ENCODE measurements at regions not wholly inside any gene's neighbourhood (a gene's known extent, or its start where the extent isn't known, plus 50 kb on each side); places are given as distances from the start of the nearest gene placed in this dataset.

GRCh38 chr1:214831956-214832355 lies 229.0 kb downstream of the CENPF start:
- Mint-ChIP-seq H3K36me3 (peaks cover 12% of the 10 kb centered on the region), H3K9me3 (peaks cover 27% of the 10 kb centered on the region), H3K4me3 (no peak overlapping the region), H3K27ac (no peak overlapping the region), H3K27me3 (ENCODE audit: low read depth) (no peaks in the 10 kb centered on the region), H3K4me1 (peaks cover 9% of the 10 kb centered on the region; the same call in 1 of the 2 replicates)
- DNase-seq (ENCODE audit: low spot score) (no peak), ATAC-seq (no peak)
- ChIA-PET POLR2A (no interaction called here), CTCF (no interaction called here)
- TF ChIP-seq TEAD1 (CRISPR knock-in tag; IDR thresholded peaks at IDR 0.05) (no peak), KAT7 (CRISPR knock-in tag; IDR thresholded peaks at IDR 0.05; ENCODE audit: borderline replicate concordance) (no peak), E2F1 (CRISPR knock-in tag; IDR thresholded peaks at IDR 0.05) (no peak), E2F5 (CRISPR knock-in tag; IDR thresholded peaks at IDR 0.05) (no peak), FOXP1 (CRISPR knock-in tag; IDR thresholded peaks at IDR 0.05; ENCODE audit: borderline replicate concordance) (no peak), ATF6 (CRISPR knock-in tag; IDR thresholded peaks at IDR 0.05) (no peak), EMX1 (CRISPR knock-in tag; IDR thresholded peaks at IDR 0.05) (no peak), ZNF219 (CRISPR knock-in tag; IDR thresholded peaks at IDR 0.05; ENCODE audit: borderline replicate concordance) (no peak), OVOL2 (CRISPR knock-in tag; IDR thresholded peaks at IDR 0.05; ENCODE audit: borderline replicate concordance) (no peak), USF2 (CRISPR knock-in tag; IDR thresholded peaks at IDR 0.05) (no peak), PREB (CRISPR knock-in tag; IDR thresholded peaks at IDR 0.05; ENCODE audit: borderline replicate concordance) (no peak), ATF2 (CRISPR knock-in tag; IDR thresholded peaks at IDR 0.05; ENCODE audit: borderline replicate concordance, low read depth) (no peak), ZNF425 (CRISPR knock-in tag; conservative IDR thresholded peaks at IDR 0.05) (no peak), FOXK1 (CRISPR knock-in tag; IDR thresholded peaks at IDR 0.05) (no peak)

GRCh38 chr1:214833178-214833756 lies 230.3 kb downstream of the CENPF start:
- POLR2A ChIA-PET, result interaction anchor here (0.5 kb wide), 1 partner anchor 188 kb away, joined by 5 read pairs; no protein-coding TSS in a partner anchor
- DNase-seq (ENCODE audit: low spot score), result no peak
- H3K4me1 Mint-ChIP-seq, result peaks cover 9% of the 10 kb centered on the region; the same call in 1 of the 2 replicates
- no peak for ATAC-seq
- no peak overlapping the region for H3K4me3 Mint-ChIP-seq
- peaks cover 4% of the 10 kb centered on the region for H3K36me3 Mint-ChIP-seq
- H3K27me3 Mint-ChIP-seq (ENCODE audit: low read depth), result no peaks in the 10 kb centered on the region
- H3K27ac Mint-ChIP-seq, result no peak overlapping the region
- CTCF ChIA-PET, result no interaction called here
- peaks cover 15% of the 10 kb centered on the region for H3K9me3 Mint-ChIP-seq
- no peak for TF ChIP-seq CREB1 (CRISPR knock-in tag; IDR thresholded peaks at IDR 0.05)
- no peak for TF ChIP-seq USF2 (CRISPR knock-in tag; IDR thresholded peaks at IDR 0.05)
- TF ChIP-seq ZNF425 (CRISPR knock-in tag; conservative IDR thresholded peaks at IDR 0.05), result no peak
- no peak for TF ChIP-seq SOX15 (CRISPR knock-in tag; IDR thresholded peaks at IDR 0.05)

Measured in WTC11 (cell line).